ENCODE measurements at regions not wholly inside any gene's neighbourhood (a gene's known extent, or its start where the extent isn't known, plus 50 kb on each side); places are given as distances from the start of the nearest gene placed in this dataset.

DNA sequence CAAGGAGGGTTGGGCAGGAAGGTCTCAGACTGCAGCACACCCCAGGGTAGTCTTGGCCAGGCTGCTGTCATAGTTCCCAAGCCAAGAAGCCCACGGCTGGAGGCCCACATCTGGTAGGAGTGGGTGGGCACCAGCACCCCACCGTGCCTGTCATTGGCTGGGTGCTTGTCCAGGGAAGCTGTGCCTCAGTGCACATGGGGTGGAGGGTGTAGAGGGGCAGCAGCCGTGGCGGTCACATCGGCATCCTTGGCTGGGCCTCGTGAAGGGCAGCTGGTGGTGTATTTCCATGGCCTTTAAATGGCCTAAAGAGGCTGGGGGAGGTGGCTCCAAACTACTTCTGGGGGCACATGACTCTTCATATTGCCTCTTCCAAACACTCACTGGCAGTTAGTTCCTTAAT, 119.6 kb upstream of the USP24 start:
- no peak for TF ChIP-seq POLR2AphosphoS5 (IDR thresholded peaks at IDR 0.05; ENCODE audit: low read depth, low read length)
- no peak for TF ChIP-seq POLR2A (IDR thresholded peaks at IDR 0.05; ENCODE audit: low read depth, low read length)
- TF ChIP-seq TAF1 (IDR thresholded peaks at IDR 0.05; ENCODE audit: borderline replicate concordance, low read depth, low read length), result no peak
